GM04503 (cell line): ENCODE measurements at regions not wholly inside any gene's neighbourhood (a gene's known extent, or its start where the extent isn't known, plus 50 kb on each side); places are given as distances from the start of the nearest gene placed in this dataset.

Source experiments
- DNase-seq: peaks from one replicate; pipeline ENCODE4 v3.0.0-alpha.2; 2012; ENCODE audit warnings: low read depth

DNA sequence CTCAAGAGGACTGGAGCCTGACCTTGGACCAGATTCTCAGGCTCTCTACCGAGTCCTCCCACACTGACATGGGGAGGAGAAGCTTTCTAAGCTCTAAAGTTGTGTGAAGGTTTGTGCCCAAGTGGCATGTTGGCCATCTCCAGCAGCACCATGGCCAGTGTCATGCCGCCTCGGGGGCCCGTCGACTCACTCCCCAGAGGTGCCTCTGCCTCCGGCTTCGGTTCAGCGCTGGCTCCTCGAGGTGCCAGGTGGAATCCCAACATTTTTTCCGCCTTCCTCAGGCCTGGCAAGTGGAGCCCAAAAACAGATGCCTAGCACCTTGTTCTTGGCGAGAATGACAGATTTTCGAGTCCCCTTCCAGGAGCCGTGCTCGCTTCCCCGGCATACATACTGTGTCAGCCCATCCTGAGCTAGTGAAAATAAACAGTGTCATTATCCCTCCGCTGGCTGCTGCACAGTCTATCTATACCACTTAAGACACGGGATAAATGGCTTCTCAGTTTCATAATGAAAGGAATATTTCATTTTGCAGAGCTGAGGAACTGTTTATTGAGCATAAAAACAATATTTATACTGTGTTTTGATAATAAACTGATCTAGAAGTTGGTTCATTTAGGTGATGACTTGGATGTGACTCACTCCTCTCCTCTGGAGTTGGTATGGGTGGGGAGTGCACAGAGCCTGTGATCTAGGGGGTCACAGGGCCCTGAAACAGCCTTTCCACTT, 328.5 kb upstream of the TLE3 start:
- no peak for DNase-seq

DNA sequence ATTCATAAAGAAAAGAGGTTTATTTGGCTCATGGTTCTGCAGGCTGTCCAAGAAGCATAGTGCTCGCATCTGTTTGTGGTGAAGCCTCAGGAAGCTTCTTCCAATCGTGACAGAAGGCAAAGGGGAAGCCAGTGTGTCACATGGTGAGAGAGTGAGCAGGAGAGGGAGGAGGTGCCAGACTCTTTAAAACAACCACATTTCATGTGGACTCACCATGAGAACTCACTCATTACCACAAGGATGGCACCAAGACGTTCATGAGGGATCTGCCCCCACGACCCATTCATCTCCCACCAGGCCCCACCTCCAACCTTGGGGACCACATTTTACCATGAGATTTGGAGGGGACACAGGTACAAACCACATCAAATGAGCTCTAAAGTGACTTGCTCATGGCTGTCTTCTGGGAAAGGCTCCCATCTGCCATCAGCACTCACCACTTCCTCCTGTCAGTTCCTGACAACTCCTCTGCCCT, 327.3 kb upstream of the TLE3 start:
- DNase-seq = no peak

DNA sequence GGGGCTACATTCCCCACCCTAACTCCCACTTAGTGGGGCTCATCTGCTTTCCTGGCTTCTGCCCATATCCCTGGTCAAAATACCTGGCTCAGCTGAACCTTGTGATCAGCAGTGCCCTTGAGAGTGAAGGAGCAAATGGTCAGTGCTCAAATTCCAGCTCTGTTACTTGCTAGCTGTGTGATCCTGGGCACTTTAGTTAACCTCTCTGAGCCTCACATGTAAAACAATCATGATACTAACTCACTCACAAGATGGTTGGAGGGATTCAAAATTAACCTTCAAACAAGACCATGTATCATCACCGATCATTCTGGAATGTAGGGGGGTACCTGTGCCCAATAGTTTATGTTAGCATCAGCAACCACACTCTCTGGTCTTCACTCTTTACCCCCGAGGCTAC, 325.6 kb upstream of the TLE3 start:
- DNase-seq = no peak

DNA sequence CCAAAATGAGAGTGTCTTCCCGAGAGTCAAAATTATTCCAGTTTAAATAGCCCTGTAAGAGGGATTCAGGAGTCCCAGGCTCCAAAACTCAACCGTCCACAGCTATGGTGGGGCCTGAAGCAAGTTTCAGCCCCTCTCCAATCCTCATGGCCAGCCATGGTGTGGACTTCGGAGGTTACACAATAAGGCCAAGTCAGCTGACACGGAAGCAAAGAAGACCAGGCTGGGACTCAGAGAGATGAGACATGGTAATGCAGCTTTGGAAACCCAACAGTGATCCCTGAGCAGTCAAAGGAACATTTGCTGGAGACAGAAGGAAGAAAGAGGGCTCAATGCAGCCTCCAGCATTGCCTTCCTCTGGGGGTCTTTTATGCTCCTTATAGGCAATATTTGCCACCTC, 324.6 kb upstream of the TLE3 start:
- DNase-seq = no peak

DNA sequence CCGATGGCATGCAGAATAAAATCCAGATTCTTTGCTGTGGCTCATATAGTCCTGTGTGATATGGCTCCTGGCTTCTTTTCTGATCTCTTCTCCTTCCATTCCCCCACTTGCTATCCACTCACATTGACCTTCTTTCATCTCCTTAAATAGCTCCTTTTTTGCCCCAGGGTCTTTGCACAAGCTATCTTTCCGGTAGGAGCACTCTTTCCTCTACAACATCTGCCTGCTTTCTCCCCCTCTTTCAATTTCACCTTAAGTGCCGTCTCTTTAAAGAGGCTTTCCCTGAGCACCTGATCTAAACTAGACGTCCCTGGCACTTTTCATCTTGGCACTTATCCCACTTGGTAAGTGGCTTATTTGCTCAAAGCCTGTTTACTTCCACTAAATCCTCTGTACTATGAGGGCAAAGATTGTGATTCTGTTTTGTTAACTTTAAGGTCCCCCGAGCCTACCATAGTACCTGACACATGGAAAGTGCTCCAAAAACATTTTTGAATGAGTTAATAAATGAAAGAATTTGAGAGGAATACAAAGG, 323.3 kb upstream of the TLE3 start:
- no peak for DNase-seq

DNA sequence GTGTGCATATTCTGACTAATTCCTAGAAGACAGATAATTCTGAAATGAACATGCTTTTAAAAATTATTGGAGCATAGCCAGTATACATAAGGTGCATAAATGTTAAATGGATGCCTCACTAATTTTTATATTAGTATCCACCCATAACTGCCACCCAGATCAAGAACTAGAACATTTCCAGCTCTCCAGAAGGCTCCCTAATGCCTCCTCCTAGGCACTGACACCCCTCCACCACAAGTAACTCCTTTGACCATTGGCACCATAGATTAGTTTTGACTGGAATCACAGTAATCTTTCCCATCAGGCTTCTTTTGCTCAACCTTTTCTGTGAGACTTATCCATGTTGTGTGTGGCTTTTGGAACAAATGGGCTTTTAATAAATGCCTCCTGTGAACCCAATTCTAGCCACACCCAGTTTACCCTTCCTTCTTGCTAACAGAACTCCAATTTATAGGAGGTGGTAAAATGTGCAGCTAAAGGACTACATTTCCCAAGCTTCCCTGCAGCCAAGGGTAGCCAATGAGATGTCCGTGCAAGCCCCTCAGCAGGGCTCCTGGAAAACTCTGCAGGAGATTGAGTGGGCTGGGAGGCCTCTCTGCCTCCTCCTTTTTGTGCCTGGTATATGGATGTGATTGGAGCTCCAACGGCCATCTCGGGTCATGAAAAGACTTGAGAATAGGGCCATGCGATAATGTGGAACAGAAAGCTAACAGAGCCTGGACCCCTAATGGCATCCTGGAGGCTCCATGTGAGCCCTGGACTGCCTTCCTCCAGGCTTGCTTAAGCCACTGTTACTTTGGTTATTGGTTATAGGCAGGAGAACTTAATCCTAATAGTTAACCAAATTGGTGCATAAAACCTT, 322.6 kb upstream of the TLE3 start:
- DNase-seq = no peak

DNA sequence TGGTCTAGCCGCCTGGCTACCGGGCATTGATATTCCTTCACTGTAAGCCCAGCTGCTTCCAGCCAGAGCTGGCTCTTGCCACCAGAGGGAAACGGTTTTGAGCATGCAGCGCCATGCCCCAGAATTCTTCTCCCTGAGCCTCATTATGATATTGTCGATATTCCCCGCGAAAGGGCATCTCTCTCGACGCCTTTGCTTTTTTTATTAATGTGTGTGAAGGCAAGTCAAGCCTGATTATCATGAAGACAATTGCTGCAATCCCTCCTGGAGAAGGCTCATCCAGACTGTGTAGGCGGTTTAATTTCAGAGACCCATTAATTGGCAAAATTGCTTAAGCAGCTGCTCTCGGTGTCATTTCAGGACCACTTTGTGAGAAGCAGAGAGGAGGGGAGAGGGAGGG, 321.2 kb upstream of the TLE3 start:
- no peak for DNase-seq

DNA sequence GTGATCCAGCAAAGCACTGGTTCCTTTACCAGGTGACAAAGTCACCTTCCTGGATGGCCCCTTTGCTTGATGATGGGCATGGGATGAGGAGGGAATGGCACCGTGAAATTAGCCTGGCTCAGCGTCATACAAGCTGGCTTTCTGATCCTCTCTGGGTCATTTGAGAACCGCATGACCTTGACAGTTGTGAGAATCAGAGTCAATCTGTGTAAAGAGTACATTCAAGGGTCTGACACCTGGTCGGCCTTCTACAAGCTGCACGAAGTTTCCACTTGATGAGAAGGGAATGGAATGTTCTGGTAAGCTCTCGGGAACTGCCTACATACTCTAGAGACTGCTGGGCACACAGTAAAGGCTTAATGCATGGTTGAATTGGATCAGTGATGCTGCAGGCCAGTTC, 319.8 kb upstream of the TLE3 start:
- DNase-seq = no peak

DNA sequence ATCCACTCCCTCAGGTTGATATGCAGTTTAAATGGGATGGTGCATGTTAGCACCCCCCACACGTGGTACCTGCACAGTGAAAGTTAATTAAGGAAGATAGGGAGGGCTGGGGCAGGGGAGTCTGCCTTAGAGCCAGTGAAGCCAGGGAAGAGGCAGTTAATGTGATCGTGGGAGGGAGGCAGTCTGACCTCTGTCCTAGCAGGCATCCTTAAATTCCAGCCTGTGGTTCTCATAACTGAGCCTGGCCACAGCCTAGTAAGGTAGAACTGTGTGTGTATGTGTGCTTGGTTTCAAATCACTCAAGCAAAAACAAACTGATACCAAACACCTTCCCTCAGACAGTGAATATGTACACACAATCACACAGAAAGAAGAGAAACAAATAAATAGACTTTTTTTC, 319.1 kb upstream of the TLE3 start:
- DNase-seq = no peak

DNA sequence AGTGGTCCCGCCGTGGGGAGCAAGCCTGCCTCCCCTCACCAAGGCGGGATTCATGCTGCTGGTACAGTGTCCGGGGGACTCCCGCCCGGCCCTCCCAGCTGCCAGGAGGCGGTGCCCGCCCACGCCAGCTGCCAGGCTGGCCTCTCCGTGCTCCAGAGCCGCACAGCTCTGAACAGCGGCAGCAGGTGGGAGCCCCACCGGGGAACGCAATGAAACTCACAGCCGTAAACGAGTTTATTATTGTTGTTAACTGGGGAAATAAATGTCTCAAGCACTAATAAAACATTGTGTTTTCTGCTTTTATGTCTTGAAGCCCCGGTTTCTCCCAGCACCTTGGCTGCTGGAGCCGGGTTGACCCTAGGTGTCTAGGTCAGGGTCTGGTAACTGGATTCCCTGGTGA, 317.7 kb upstream of the TLE3 start:
- DNase-seq = no peak

DNA sequence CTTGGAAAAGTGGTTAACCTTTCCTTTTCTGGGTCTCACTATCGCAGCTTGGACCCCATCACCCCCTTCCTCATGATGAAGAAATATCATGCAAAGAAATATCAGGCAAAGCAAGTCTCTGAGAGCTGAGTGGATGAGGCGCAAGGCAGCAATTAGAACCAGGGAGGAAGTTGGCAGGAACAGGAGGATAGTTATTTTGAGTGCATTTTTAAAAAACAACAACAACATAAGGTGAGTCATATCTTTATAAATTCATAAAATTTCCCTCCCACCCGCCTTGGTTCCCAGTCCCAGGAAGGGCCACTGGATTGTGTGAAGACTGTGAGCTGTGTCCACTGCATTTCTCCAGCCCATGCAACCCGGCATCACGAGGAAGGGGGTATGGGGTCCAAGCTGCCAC, 316.9 kb upstream of the TLE3 start:
- no peak for DNase-seq

DNA sequence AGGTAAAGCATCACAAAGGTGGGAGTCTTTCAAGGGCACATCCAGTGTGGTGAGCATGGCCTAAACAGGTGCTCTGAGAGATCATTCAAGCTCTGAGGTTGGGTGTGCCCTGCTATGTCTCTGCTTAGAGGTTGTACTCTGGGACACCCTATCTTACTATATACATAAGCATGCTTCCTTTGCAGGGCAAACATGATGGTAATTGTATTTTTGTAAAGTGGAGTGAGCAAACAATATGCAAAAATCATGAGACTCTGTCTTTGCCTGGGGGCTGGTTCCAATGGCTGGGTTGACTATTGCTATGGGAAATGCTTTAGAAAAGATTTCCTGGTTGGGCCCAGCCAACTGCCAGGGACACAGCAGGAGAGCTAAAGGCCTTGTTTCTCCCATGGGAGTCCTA, 315.1 kb upstream of the TLE3 start:
- no peak for DNase-seq

DNA sequence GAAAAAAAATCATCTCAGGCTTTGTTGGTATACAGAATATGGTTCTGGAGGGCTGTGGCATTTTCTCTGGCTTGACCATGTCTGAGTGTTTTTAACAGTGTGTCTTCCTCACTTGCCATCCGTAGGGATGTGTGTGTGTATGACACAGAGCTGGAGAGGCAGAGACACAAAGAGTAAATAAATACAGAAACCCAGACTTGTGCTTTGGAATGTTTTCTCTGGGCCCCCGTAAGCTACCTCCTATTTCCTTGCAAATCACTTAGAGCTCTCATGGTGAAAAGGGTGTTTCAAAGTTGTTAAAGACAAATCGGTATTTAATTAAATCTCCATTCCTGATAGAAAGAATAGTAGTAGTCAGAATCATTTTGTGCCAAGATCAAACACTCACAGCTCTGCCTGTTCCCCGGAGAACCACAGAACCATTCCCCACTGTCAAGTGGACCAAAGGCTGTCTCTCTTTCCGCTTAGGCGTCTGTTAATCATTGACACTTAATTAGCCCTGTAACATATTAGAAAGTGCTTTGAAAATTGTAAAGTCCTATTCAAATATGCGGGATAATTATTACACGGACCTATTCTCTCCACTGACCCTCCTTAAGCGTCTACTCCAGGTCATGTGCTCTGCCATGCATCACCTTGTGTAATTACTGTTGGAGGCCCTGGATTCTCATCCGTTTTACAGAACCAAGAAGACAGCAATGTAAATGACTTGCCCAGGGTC, 313.6 kb upstream of the TLE3 start:
- no peak for DNase-seq

DNA sequence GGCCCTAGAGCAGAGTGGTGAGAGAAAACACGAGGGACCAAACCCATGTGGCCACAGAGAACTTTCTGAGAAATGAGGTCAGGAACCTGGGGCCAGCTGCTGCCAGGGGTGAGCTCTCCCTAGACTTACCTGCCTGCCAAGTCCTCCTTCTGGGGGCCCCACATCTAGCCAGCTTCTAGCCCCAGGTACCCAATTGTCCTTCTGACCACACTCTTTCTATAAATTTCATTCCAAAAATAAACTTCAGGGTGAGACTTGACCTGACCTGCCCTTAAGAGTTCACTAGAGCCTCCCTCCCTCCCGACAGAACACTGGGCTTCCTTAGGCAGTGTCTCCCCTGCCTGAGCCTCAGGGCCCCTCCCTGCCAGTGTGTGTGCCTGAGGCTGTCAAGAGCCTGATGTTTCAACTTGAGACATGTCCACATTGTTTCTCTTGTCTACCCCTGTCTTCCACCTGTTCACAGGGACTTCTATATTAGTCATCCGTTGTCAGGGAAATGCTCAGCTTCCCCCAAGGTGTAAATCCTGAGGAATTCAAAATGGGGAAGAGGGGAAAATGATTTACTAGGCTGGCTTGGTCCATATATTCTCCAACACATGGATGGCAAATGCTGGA, 312.8 kb upstream of the TLE3 start:
- DNase-seq = no peak

DNA sequence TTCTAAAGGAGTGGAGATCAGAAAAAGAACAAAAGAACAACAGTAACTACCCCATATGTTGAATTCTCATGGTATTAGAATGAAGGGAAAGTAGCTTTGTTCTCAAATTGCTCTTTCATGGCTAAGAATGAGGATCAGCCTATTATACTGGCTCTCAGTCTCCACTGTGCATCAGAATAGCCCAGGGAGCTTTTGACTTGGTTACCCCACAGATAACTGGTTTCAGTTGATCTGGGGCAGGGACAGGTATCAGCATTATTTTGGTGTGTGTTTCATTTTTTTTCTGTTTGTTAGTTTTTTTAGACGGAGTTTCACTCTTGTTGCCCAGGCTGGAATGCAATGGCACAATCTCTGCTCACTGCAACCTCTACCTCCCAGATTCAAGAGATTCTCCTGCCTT, 311.7 kb upstream of the TLE3 start:
- no peak for DNase-seq

DNA sequence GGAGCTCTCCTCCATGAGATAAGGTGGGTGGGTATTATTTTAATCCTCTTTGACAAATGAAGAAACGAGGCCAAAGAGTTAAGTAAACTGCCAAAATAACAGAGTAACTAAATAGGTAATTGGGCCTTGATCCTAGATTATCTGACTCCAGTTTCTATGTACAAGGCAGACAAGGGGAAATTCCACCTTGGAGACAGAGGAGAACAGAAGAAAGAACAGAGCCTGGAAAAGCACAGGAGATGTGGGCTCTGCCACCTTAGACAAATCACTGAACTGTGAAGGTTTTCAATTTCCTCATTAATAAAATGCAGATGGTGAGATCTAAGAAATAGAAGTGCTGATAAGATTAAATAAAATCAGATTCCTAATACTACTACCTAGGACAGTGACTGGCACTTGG, 310.2 kb upstream of the TLE3 start:
- DNase-seq = no peak

DNA sequence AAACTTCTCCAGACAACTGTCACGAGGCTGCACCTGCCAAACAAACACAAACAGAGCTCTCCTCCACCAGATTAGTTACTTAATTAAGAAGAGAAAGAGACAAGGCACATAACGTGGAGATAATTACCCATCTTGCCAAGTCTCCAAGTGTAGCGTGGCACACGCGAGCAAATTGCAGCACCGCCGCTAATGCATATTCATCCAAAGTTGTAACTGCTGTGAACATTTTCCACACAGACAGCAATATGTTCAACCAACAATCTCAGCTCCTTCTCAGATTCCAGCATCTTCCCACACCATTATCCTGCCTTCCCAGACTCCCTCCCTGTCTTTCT, 309.6 kb upstream of the TLE3 start:
- no peak for DNase-seq

DNA sequence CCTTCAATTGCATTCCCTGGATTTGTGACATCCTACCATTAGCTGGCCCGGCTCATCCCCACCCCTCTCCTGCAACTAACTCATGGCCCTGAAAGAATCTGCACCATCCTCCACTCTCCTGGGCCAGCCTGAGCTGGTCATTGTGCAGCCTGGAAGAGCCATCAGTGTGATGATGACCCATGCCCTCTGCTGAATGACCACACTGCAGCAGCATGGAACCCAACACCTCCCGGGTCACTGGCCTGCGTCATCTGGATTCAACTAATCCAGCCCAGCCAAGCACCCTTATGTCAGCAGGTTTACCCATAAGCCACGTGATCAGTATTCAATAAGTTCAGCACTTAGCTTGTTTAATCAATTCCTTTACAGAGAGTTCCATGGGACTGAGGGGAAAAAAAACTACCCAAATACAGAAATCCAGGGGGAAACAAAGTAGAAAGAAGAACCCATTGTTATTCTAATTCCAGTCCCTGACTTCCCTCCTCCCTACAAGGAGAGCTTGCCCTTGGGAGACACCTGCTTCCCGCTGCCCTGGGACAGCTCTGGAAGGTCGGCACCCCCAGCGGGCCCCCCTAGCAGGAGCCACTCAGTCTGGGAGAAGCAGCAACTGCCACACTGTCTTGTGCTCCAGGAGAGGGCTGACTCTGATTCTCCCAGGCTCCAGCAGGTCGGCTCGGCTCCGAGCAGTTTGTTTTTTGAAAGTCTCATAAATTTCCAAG, 309.1 kb upstream of the TLE3 start:
- no peak for DNase-seq

DNA sequence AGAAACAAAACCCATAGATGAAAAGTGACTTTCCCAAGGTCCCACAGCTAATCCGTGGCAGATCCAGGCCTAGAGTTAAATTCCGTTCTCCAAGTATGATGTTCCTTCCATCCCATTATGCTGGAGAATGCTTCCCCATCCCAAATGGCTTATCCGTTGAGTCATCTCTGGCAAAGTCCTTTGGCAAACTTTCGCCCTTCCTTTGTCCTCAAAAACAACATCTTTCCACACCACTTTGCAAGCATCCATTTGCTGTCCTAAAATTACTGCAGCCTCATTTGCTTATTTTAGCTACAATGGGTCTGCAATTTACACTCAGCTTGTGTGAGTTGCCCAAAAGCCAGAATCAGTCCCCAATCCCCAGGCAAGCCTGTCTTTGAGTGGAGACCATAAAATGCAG, 304.0 kb upstream of the TLE3 start:
- DNase-seq = peak; percentile 31

DNA sequence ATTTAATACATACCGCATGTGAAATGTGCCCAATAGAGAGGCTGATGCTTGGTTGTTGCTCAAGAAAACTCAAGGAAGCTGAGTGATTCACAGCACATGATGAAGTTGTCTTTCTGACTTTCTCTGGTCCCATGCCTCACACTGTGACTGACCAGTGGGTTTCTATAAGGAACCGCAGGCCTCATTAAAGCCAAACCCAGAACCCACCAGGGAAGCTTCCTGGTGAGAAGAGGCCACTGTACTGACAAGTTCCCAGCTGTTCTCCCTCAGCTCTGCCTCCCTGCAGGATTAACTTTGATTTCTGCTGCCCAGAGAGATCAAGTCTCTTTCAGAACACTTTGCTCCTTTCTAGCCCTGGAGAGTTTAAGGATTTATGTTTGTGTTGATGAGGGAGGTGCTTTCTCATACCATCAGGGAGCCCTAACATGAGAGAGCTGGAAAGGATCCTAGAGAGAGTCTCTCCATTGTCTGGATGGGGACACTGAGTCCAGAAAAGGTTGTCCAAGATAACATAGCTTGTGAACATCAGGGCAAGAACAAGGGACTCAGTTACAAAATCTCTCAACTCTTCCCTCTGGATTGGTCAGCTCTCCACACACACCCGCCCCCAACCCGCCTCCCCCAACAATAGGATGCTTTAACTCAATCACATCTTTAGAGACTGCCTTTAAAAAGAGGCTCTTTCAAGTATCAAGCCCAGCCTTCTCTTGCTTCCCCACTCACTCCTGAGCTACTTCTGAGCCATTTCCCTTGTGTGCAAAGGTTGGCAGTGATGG, 303.2 kb upstream of the TLE3 start:
- DNase-seq = no peak

DNA sequence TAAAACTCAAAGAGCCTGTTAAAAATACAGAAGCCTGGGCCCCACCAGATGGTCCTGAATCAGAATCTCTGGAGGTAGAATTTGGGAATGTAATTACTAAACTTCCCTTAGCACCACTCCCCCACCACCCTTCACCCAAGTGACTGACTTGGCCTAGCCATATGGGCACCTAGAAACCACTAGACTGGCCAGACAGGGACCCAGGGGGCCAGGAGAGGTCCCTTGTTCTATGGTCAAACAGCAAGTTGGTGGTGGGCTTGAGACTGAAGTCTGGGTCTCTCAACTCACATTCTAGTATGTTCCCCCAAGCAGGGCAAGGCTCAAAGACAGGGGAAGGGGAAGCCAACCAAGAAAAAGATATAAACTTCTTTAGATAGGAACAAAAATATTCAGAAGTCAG, 301.5 kb upstream of the TLE3 start:
- no peak for DNase-seq
